ENCODE measurements at regions not wholly inside any gene's neighbourhood (a gene's known extent, or its start where the extent isn't known, plus 50 kb on each side); places are given as distances from the start of the nearest gene placed in this dataset.
A peak's percentile ranks its signal among the peaks of the same experiment; 100 is the strongest.

- Histone ChIP-seq H3K27ac (ENCODE audit: low read length) (no peak overlapping the region), H3K9me3 (ENCODE audit: low read length) (no peaks in the 10 kb centered on the region), H3K4me1 (ENCODE audit: low read length) (no peaks in the 10 kb centered on the region), H3K27me3 (ENCODE audit: low read length) (no peaks in the 10 kb centered on the region), H3K79me2 (ENCODE audit: low read length) (no peaks in the 10 kb centered on the region), H3K36me3 (ENCODE audit: insufficient read depth, low read length) (no peaks in the 10 kb centered on the region), H2AFZ (ENCODE audit: low read length) (no peak overlapping the region), H3K4me3 (ENCODE audit: low read length) (no peak overlapping the region), H3K4me2 (ENCODE audit: low read depth, low read length, poor library complexity, severe bottlenecking) (no peak overlapping the region), H4K20me1 (ENCODE audit: insufficient read depth, low read depth, low read length) (no peaks in the 10 kb centered on the region), H3K9me2 (replicated peaks; ENCODE audit: insufficient read depth, low read length) (no peaks in the 10 kb centered on the region), H3K9ac (ENCODE audit: low read length) (no peak overlapping the region)
- DNase-seq = peak; percentile 64
Measured at GRCh38 chr3:86702381-86702958, 288.5 kb downstream of the VGLL3 start.

GRCh38 chr3:86695752-86696151 is 295.2 kb downstream of the VGLL3 start:
- H3K9me2 ChIP-seq (replicated peaks; ENCODE audit: insufficient read depth, low read length) = no peaks in the 10 kb centered on the region

GRCh38 chr3:86673991-86674390 is 317.0 kb downstream of the VGLL3 start:
- H3K9me2 ChIP-seq (replicated peaks; ENCODE audit: insufficient read depth, low read length) = no peaks in the 10 kb centered on the region

More at GRCh38 chr3:86695752-86696151, 295.2 kb downstream of the VGLL3 start:
- H3K9me3 ChIP-seq (ENCODE audit: low read length) = no peaks in the 10 kb centered on the region
- no peak overlapping the region for H2AFZ ChIP-seq (ENCODE audit: low read length)
- no peaks in the 10 kb centered on the region for H4K20me1 ChIP-seq (ENCODE audit: insufficient read depth, low read depth, low read length)
- H3K9ac ChIP-seq (ENCODE audit: low read length) = no peak overlapping the region
- no peak overlapping the region for H3K4me3 ChIP-seq (ENCODE audit: low read length)
- DNase-seq = no peak
- H3K79me2 ChIP-seq (ENCODE audit: low read length) = no peaks in the 10 kb centered on the region
- H3K4me1 ChIP-seq (ENCODE audit: low read length) = no peaks in the 10 kb centered on the region
- H3K4me2 ChIP-seq (ENCODE audit: low read depth, low read length, poor library complexity, severe bottlenecking) = no peak overlapping the region
- H3K27me3 ChIP-seq (ENCODE audit: low read length) = no peaks in the 10 kb centered on the region
- no peaks in the 10 kb centered on the region for H3K36me3 ChIP-seq (ENCODE audit: insufficient read depth, low read length)
- no peak overlapping the region for H3K27ac ChIP-seq (ENCODE audit: low read length)

GRCh38 chr3:86661817-86662216 is 329.1 kb downstream of the VGLL3 start:
- Histone ChIP-seq H3K9me3 (ENCODE audit: low read length) (peaks cover 4% of the 10 kb centered on the region; the same call in 1 of the 2 replicates), H3K4me1 (ENCODE audit: low read length) (no peaks in the 10 kb centered on the region), H4K20me1 (ENCODE audit: insufficient read depth, low read depth, low read length) (no peaks in the 10 kb centered on the region), H3K27me3 (ENCODE audit: low read length) (no peaks in the 10 kb centered on the region), H3K9me2 (replicated peaks; ENCODE audit: insufficient read depth, low read length) (0 out of 2 replicates have a peak, but pooled peaks cover 2% of the 10 kb centered on the region), H3K4me2 (ENCODE audit: low read depth, low read length, poor library complexity, severe bottlenecking) (no peak overlapping the region), H3K36me3 (ENCODE audit: insufficient read depth, low read length) (no peaks in the 10 kb centered on the region), H3K27ac (ENCODE audit: low read length) (no peak overlapping the region), H3K9ac (ENCODE audit: low read length) (no peak overlapping the region), H3K79me2 (ENCODE audit: low read length) (no peaks in the 10 kb centered on the region), H3K4me3 (ENCODE audit: low read length) (no peak overlapping the region), H2AFZ (ENCODE audit: low read length) (no peak overlapping the region)
- DNase-seq = no peak

More at GRCh38 chr3:86673991-86674390, 317.0 kb downstream of the VGLL3 start:
- Histone ChIP-seq H3K79me2 (ENCODE audit: low read length) (no peaks in the 10 kb centered on the region), H3K9ac (ENCODE audit: low read length) (no peak overlapping the region), H4K20me1 (ENCODE audit: insufficient read depth, low read depth, low read length) (no peaks in the 10 kb centered on the region), H3K9me3 (ENCODE audit: low read length) (peaks cover 7% of the 10 kb centered on the region; the same call in 1 of the 2 replicates), H3K27ac (ENCODE audit: low read length) (no peak overlapping the region), H2AFZ (ENCODE audit: low read length) (no peak overlapping the region), H3K36me3 (ENCODE audit: insufficient read depth, low read length) (no peaks in the 10 kb centered on the region), H3K4me1 (ENCODE audit: low read length) (no peaks in the 10 kb centered on the region), H3K27me3 (ENCODE audit: low read length) (no peaks in the 10 kb centered on the region), H3K4me2 (ENCODE audit: low read depth, low read length, poor library complexity, severe bottlenecking) (no peak overlapping the region), H3K4me3 (ENCODE audit: low read length) (no peak overlapping the region)
- no peak for DNase-seq

GRCh38 chr3:86658876-86659275 is 332.1 kb downstream of the VGLL3 start:
- H3K27me3 ChIP-seq (ENCODE audit: low read length) = no peaks in the 10 kb centered on the region
- H3K9me2 ChIP-seq (replicated peaks; ENCODE audit: insufficient read depth, low read length) = no peaks in the 10 kb centered on the region
- H3K4me2 ChIP-seq (ENCODE audit: low read depth, low read length, poor library complexity, severe bottlenecking) = no peak overlapping the region
- H3K9ac ChIP-seq (ENCODE audit: low read length) = no peak overlapping the region
- no peaks in the 10 kb centered on the region for H4K20me1 ChIP-seq (ENCODE audit: insufficient read depth, low read depth, low read length)
- no peak overlapping the region for H3K27ac ChIP-seq (ENCODE audit: low read length)
- H3K79me2 ChIP-seq (ENCODE audit: low read length) = no peaks in the 10 kb centered on the region
- H3K9me3 ChIP-seq (ENCODE audit: low read length) = peaks cover 4% of the 10 kb centered on the region; the same call in 1 of the 2 replicates
- no peaks in the 10 kb centered on the region for H3K36me3 ChIP-seq (ENCODE audit: insufficient read depth, low read length)
- no peak for DNase-seq
- H3K4me3 ChIP-seq (ENCODE audit: low read length) = no peak overlapping the region
- no peaks in the 10 kb centered on the region for H3K4me1 ChIP-seq (ENCODE audit: low read length)
- no peak overlapping the region for H2AFZ ChIP-seq (ENCODE audit: low read length)

GRCh38 chr3:86654806-86655460 is 336.0 kb downstream of the VGLL3 start:
- Histone ChIP-seq H3K79me2 (ENCODE audit: low read length) (no peaks in the 10 kb centered on the region), H3K4me3 (ENCODE audit: low read length) (no peak overlapping the region), H2AFZ (ENCODE audit: low read length) (no peak overlapping the region), H3K9ac (ENCODE audit: low read length) (no peak overlapping the region), H3K4me1 (ENCODE audit: low read length) (no peaks in the 10 kb centered on the region), H3K9me2 (replicated peaks; ENCODE audit: insufficient read depth, low read length) (no peaks in the 10 kb centered on the region), H3K27ac (ENCODE audit: low read length) (no peak overlapping the region), H3K4me2 (ENCODE audit: low read depth, low read length, poor library complexity, severe bottlenecking) (no peak overlapping the region), H3K27me3 (ENCODE audit: low read length) (no peaks in the 10 kb centered on the region), H4K20me1 (ENCODE audit: insufficient read depth, low read depth, low read length) (no peaks in the 10 kb centered on the region), H3K9me3 (ENCODE audit: low read length) (peaks cover 7% of the 10 kb centered on the region; the same call in 1 of the 2 replicates), H3K36me3 (ENCODE audit: insufficient read depth, low read length) (no peaks in the 10 kb centered on the region)
- DNase-seq = no peak

- Histone ChIP-seq H3K9me3 (ENCODE audit: low read length) (peaks cover 7% of the 10 kb centered on the region; the same call in 1 of the 2 replicates), H2AFZ (ENCODE audit: low read length) (no peak overlapping the region), H3K9me2 (replicated peaks; ENCODE audit: insufficient read depth, low read length) (no peaks in the 10 kb centered on the region), H3K27ac (ENCODE audit: low read length) (no peak overlapping the region), H3K27me3 (ENCODE audit: low read length) (no peaks in the 10 kb centered on the region), H3K36me3 (ENCODE audit: insufficient read depth, low read length) (no peaks in the 10 kb centered on the region), H3K4me1 (ENCODE audit: low read length) (no peaks in the 10 kb centered on the region), H3K9ac (ENCODE audit: low read length) (no peak overlapping the region), H3K4me3 (ENCODE audit: low read length) (no peak overlapping the region), H3K4me2 (ENCODE audit: low read depth, low read length, poor library complexity, severe bottlenecking) (no peak overlapping the region), H4K20me1 (ENCODE audit: insufficient read depth, low read depth, low read length) (no peaks in the 10 kb centered on the region), H3K79me2 (ENCODE audit: low read length) (no peaks in the 10 kb centered on the region)
- DNase-seq = no peak
Measured at GRCh38 chr3:86653661-86654205, 337.2 kb downstream of the VGLL3 start.

GRCh38 chr3:86648087-86648486 is 342.9 kb downstream of the VGLL3 start:
- no peaks in the 10 kb centered on the region for H3K79me2 ChIP-seq (ENCODE audit: low read length)
- no peaks in the 10 kb centered on the region for H4K20me1 ChIP-seq (ENCODE audit: insufficient read depth, low read depth, low read length)
- H2AFZ ChIP-seq (ENCODE audit: low read length) = no peak overlapping the region
- H3K27ac ChIP-seq (ENCODE audit: low read length) = no peak overlapping the region
- H3K9me2 ChIP-seq (replicated peaks; ENCODE audit: insufficient read depth, low read length) = no peaks in the 10 kb centered on the region
- no peak for DNase-seq
- H3K36me3 ChIP-seq (ENCODE audit: insufficient read depth, low read length) = no peaks in the 10 kb centered on the region
- H3K4me1 ChIP-seq (ENCODE audit: low read length) = no peaks in the 10 kb centered on the region
- H3K4me2 ChIP-seq (ENCODE audit: low read depth, low read length, poor library complexity, severe bottlenecking) = no peak overlapping the region
- peaks cover 20% of the 10 kb centered on the region for H3K9me3 ChIP-seq (ENCODE audit: low read length)
- no peak overlapping the region for H3K4me3 ChIP-seq (ENCODE audit: low read length)
- no peak overlapping the region for H3K9ac ChIP-seq (ENCODE audit: low read length)
- H3K27me3 ChIP-seq (ENCODE audit: low read length) = no peaks in the 10 kb centered on the region
